SK-N-SH (cell line): ENCODE measurements at regions not wholly inside any gene's neighbourhood (a gene's known extent, or its start where the extent isn't known, plus 50 kb on each side); places are given as distances from the start of the nearest gene placed in this dataset.

Experiments used
- TF ChIP-seq, protein P1 (sequence below): fragments of 200-600 bp; sonication (generic); IDR thresholded peaks from 2 replicates; pipeline ENCODE4 v1.6.1; 2017; ENCODE audit warnings: antibody characterized with exemption, mild to moderate bottlenecking, moderate library complexity
- TF ChIP-seq, protein P2 (sequence below): fragments of 150-350 bp; IDR thresholded peaks from 2 replicates; pipeline ENCODE4 v1.6.1; 2016; ENCODE audit warnings: mild to moderate bottlenecking, low read depth, low read length
- TF ChIP-seq, protein P3 (sequence below): IDR thresholded peaks from 2 replicates; pipeline ENCODE4 v1.4.0; 2012; ENCODE audit warnings: low read depth, borderline replicate concordance

DNA sequence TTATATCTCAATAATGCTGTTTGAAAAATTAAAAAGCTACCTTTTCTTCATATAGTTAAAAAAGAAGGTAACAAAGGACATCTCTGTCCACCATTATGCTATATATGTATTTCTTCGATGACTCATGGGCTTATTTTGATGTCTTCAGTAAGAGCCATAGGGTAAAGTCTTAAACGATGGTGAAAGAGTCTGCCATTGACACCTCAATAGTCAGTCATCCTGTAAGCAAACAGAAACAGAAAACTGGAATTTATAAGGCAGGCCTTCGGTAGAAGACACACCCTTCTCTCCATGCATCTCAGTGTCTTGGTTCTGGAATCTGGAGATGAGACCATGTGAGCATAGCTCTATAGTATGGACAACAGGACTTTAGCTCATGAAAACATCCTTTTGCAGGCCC lies 87.0 kb upstream of the ZNF462 start:
- TF ChIP-seq, protein P1, sequence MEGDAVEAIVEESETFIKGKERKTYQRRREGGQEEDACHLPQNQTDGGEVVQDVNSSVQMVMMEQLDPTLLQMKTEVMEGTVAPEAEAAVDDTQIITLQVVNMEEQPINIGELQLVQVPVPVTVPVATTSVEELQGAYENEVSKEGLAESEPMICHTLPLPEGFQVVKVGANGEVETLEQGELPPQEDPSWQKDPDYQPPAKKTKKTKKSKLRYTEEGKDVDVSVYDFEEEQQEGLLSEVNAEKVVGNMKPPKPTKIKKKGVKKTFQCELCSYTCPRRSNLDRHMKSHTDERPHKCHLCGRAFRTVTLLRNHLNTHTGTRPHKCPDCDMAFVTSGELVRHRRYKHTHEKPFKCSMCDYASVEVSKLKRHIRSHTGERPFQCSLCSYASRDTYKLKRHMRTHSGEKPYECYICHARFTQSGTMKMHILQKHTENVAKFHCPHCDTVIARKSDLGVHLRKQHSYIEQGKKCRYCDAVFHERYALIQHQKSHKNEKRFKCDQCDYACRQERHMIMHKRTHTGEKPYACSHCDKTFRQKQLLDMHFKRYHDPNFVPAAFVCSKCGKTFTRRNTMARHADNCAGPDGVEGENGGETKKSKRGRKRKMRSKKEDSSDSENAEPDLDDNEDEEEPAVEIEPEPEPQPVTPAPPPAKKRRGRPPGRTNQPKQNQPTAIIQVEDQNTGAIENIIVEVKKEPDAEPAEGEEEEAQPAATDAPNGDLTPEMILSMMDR, result no peak
- TF ChIP-seq, protein P2, sequence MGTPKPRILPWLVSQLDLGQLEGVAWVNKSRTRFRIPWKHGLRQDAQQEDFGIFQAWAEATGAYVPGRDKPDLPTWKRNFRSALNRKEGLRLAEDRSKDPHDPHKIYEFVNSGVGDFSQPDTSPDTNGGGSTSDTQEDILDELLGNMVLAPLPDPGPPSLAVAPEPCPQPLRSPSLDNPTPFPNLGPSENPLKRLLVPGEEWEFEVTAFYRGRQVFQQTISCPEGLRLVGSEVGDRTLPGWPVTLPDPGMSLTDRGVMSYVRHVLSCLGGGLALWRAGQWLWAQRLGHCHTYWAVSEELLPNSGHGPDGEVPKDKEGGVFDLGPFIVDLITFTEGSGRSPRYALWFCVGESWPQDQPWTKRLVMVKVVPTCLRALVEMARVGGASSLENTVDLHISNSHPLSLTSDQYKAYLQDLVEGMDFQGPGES, result no peak
- TF ChIP-seq, protein P3, sequence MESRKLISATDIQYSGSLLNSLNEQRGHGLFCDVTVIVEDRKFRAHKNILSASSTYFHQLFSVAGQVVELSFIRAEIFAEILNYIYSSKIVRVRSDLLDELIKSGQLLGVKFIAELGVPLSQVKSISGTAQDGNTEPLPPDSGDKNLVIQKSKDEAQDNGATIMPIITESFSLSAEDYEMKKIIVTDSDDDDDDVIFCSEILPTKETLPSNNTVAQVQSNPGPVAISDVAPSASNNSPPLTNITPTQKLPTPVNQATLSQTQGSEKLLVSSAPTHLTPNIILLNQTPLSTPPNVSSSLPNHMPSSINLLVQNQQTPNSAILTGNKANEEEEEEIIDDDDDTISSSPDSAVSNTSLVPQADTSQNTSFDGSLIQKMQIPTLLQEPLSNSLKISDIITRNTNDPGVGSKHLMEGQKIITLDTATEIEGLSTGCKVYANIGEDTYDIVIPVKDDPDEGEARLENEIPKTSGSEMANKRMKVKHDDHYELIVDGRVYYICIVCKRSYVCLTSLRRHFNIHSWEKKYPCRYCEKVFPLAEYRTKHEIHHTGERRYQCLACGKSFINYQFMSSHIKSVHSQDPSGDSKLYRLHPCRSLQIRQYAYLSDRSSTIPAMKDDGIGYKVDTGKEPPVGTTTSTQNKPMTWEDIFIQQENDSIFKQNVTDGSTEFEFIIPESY, result no peak
